ENCODE measurements at regions not wholly inside any gene's neighbourhood (a gene's known extent, or its start where the extent isn't known, plus 50 kb on each side); places are given as distances from the start of the nearest gene placed in this dataset.

GRCh38 chr2:235191978-235192377 is 240.2 kb downstream of the SH3BP4 start:
- H3K9me3 ChIP-seq (replicated peaks; ENCODE audit: control insufficient read depth, insufficient read depth, low read length) = no peaks in the 10 kb centered on the region
- H2AFZ ChIP-seq (ENCODE audit: low read depth, low read length) = no peak overlapping the region
- no peaks in the 10 kb centered on the region for H3K36me3 ChIP-seq (ENCODE audit: control insufficient read depth in 2 of 2, extremely low read depth in 1 of 2, insufficient read depth in 2 of 2, low read length in 2 of 2)
- no peak overlapping the region for H3K4me2 ChIP-seq (ENCODE audit: insufficient read depth, low read length)
- H3K27me3 ChIP-seq (ENCODE audit: control insufficient read depth in 2 of 2, insufficient read depth in 2 of 2, low read length in 2 of 2) = no peaks in the 10 kb centered on the region
- H3K79me2 ChIP-seq (ENCODE audit: control insufficient read depth, insufficient read depth, low read length) = no peaks in the 10 kb centered on the region
- H3K4me1 ChIP-seq (ENCODE audit: control insufficient read depth, extremely low read depth, insufficient read depth, low read length) = no peaks in the 10 kb centered on the region
- H4K20me1 ChIP-seq (replicated peaks; ENCODE audit: control insufficient read depth, extremely low read depth, insufficient read depth, low read length) = no peaks in the 10 kb centered on the region
- no peak overlapping the region for H3K4me3 ChIP-seq (replicated peaks in 1 of 3; ENCODE audit: insufficient read depth in 1 of 3, low read depth in 1 of 3, low read length in 3 of 3)
- ChIA-PET POLR2A (no interaction called here), CTCF (interaction anchor here (0.7 to 1.3 kb wide), 2 partner anchors 30 to 402 kb away, joined by 3 read pairs; no protein-coding TSS in a partner anchor)
- H3K9ac ChIP-seq (replicated peaks; ENCODE audit: extremely low read depth, insufficient read depth, low read length) = no peak overlapping the region
- FAIRE-seq (no peak), DNase-seq (ENCODE audit: low read depth, low spot score) (no peak)
- H3K9me1 ChIP-seq (replicated peaks; ENCODE audit: control insufficient read depth, extremely low read depth, insufficient read depth, low read length) = no peaks in the 10 kb centered on the region
- BruUV-seq (replicated peaks) = no TSS peak
- intact Hi-C loops (cut with micrococcal nuclease) (no loop called here), dilution Hi-C loops (cut with MboI; ENCODE audit: extremely low pct_ligation_motif_present, low sequenced_read_pairs) (no loop called here)
- no peak for TF ChIP-seq JUN (IDR thresholded peaks at IDR 0.05; ENCODE audit: borderline replicate concordance, insufficient read depth, insufficient read length, low read depth)
- TF ChIP-seq, protein P1, sequence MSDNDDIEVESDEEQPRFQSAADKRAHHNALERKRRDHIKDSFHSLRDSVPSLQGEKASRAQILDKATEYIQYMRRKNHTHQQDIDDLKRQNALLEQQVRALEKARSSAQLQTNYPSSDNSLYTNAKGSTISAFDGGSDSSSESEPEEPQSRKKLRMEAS (IDR thresholded peaks at IDR 0.05; ENCODE audit: insufficient read depth, insufficient read length) = no peak
- TF ChIP-seq MYC (IDR thresholded peaks at IDR 0.05; ENCODE audit: low read depth, low read length) = no peak
- TF ChIP-seq POLR2A (IDR thresholded peaks at IDR 0.05; ENCODE audit: low read depth, low read length) = no peak
- no peak for TF ChIP-seq GATA2 (IDR thresholded peaks at IDR 0.05; ENCODE audit: insufficient read depth, insufficient read length, low read depth, low read length)
- TF ChIP-seq EZH2 (IDR thresholded peaks at IDR 0.05; ENCODE audit: borderline replicate concordance, low read depth, low read length, severe bottlenecking) = no peak
- no peak overlapping the region for H3K27ac ChIP-seq (ENCODE audit: insufficient read depth, low read depth, low read length)

- no peaks in the 10 kb centered on the region for H3K27me3 ChIP-seq (ENCODE audit: control insufficient read depth in 2 of 2, insufficient read depth in 2 of 2, low read length in 2 of 2)
- H3K9ac ChIP-seq (replicated peaks; ENCODE audit: extremely low read depth, insufficient read depth, low read length) = no peak overlapping the region
- no peaks in the 10 kb centered on the region for H4K20me1 ChIP-seq (replicated peaks; ENCODE audit: control insufficient read depth, extremely low read depth, insufficient read depth, low read length)
- DNase-seq (ENCODE audit: low read depth, low spot score) (no peak), FAIRE-seq (no peak)
- H3K9me1 ChIP-seq (replicated peaks; ENCODE audit: control insufficient read depth, extremely low read depth, insufficient read depth, low read length) = no peaks in the 10 kb centered on the region
- ChIA-PET CTCF (interaction anchor here (1.2 kb wide), 1 partner anchor 398 kb away, joined by 3 read pairs; no protein-coding TSS in a partner anchor), POLR2A (no interaction called here)
- TF ChIP-seq MYC (IDR thresholded peaks at IDR 0.05; ENCODE audit: low read depth, low read length) (no peak), POLR2A (IDR thresholded peaks at IDR 0.05; ENCODE audit: low read depth, low read length) (no peak), EZH2 (IDR thresholded peaks at IDR 0.05; ENCODE audit: borderline replicate concordance, low read depth, low read length, severe bottlenecking) (no peak), JUN (IDR thresholded peaks at IDR 0.05; ENCODE audit: borderline replicate concordance, insufficient read depth, insufficient read length, low read depth) (no peak), GATA2 (IDR thresholded peaks at IDR 0.05; ENCODE audit: insufficient read depth, insufficient read length, low read depth, low read length) (no peak), FOS (IDR thresholded peaks at IDR 0.05; ENCODE audit: borderline replicate concordance, insufficient read depth, low read length) (no peak), POLR2AphosphoS5 (IDR thresholded peaks at IDR 0.05; ENCODE audit: insufficient read depth, low read depth, low read length) (no peak), CTCF (IDR thresholded peaks at IDR 0.05; ENCODE audit: extremely low read depth in 1 of 2, insufficient read depth in 1 of 2, low read depth in 1 of 2, low read length in 2 of 2) (no peak)
- TF ChIP-seq, protein P1 (IDR thresholded peaks at IDR 0.05; ENCODE audit: insufficient read depth, insufficient read length) = no peak
- no peaks in the 10 kb centered on the region for H3K36me3 ChIP-seq (ENCODE audit: control insufficient read depth in 2 of 2, extremely low read depth in 1 of 2, insufficient read depth in 2 of 2, low read length in 2 of 2)
- H3K4me2 ChIP-seq (ENCODE audit: insufficient read depth, low read length) = no peak overlapping the region
- intact Hi-C loops (cut with micrococcal nuclease) = no loop called here
- BruUV-seq (replicated peaks) = no TSS peak
- no peaks in the 10 kb centered on the region for H3K9me3 ChIP-seq (replicated peaks; ENCODE audit: control insufficient read depth, insufficient read depth, low read length)
- dilution Hi-C loops (cut with MboI; ENCODE audit: extremely low pct_ligation_motif_present, low sequenced_read_pairs) = no loop called here
- H3K4me3 ChIP-seq (replicated peaks in 1 of 3; ENCODE audit: insufficient read depth in 1 of 3, low read depth in 1 of 3, low read length in 3 of 3) = no peak overlapping the region
- no peak overlapping the region for H2AFZ ChIP-seq (ENCODE audit: low read depth, low read length)
- H3K27ac ChIP-seq (ENCODE audit: insufficient read depth, low read depth, low read length) = no peak overlapping the region
- no peaks in the 10 kb centered on the region for H3K79me2 ChIP-seq (ENCODE audit: control insufficient read depth, insufficient read depth, low read length)
- H3K4me1 ChIP-seq (ENCODE audit: control insufficient read depth, extremely low read depth, insufficient read depth, low read length) = no peaks in the 10 kb centered on the region
Measured at GRCh38 chr2:235194351-235194750, 242.5 kb downstream of the SH3BP4 start.
